Endodermal cell (in vitro differentiated cells): ENCODE measurements at regions not wholly inside any gene's neighbourhood (a gene's known extent, or its start where the extent isn't known, plus 50 kb on each side); places are given as distances from the start of the nearest gene placed in this dataset.

Experiments
- DNase-seq: peaks from one replicate; pipeline ENCODE4 v3.0.0-alpha.2; 2017
- H3K27ac ChIP-seq: 2 replicates; pipeline ENCODE4 v1.5.1; 2013; ENCODE audit warnings: mild to moderate bottlenecking, low read depth, low read length, moderate library complexity
- H3K27me3 ChIP-seq: 2 replicates; pipeline ENCODE4 v1.6.1; 2013; ENCODE audit warnings: mild to moderate bottlenecking, low read length, moderate library complexity; ENCODE audit not compliant: insufficient read depth, control insufficient read depth, poor library complexity, severe bottlenecking
- H3K36me3 ChIP-seq: 2 replicates; pipeline ENCODE4 v1.7.0; 2013; ENCODE audit warnings: mild to moderate bottlenecking, low read length, moderate library complexity; ENCODE audit not compliant: control insufficient read depth, insufficient read depth
- H3K4me1 ChIP-seq: one replicate; pipeline ENCODE4 v1.7.0; 2013; ENCODE audit warnings: low read length; ENCODE audit not compliant: control insufficient read depth, insufficient read depth
- H3K4me3 ChIP-seq: 2 replicates; pipeline ENCODE4 v1.5.1; 2013; ENCODE audit warnings: mild to moderate bottlenecking, low read length, moderate library complexity
- H3K9ac ChIP-seq: 2 replicates; pipeline ENCODE4 v1.6.1; 2013; ENCODE audit warnings: mild to moderate bottlenecking, low read length, moderate library complexity; ENCODE audit not compliant: poor library complexity, severe bottlenecking; ENCODE audit errors: extremely low read depth
- H3K9me3 ChIP-seq: 2 replicates; pipeline ENCODE4 v1.6.1; 2013; ENCODE audit warnings: mild to moderate bottlenecking, low read length, moderate library complexity; ENCODE audit not compliant: control insufficient read depth
- H3K27ac Mint-ChIP-seq: 2 replicates; pipeline ENCODE4 v1.8.0; 2020; ENCODE audit warnings: mixed read lengths
- H3K27me3 Mint-ChIP-seq: 2 replicates; pipeline ENCODE4 v1.8.0; 2021; ENCODE audit warnings: mild to moderate bottlenecking, mixed read lengths; ENCODE audit not compliant: insufficient read depth
- H3K36me3 Mint-ChIP-seq: 2 replicates; pipeline ENCODE4 v1.8.0; 2020; ENCODE audit warnings: low read depth, mixed read lengths
- H3K4me1 Mint-ChIP-seq: 2 replicates; pipeline ENCODE4 v1.8.0; 2020; ENCODE audit warnings: mixed read lengths
- H3K4me3 Mint-ChIP-seq: 2 replicates; pipeline ENCODE4 v1.8.0; 2020; ENCODE audit warnings: mild to moderate bottlenecking, moderate library complexity, mixed read lengths
- H3K9me3 Mint-ChIP-seq: 2 replicates; pipeline ENCODE4 v1.8.0; 2020; ENCODE audit warnings: mild to moderate bottlenecking, mixed read lengths
- WGBS, 2 experiments: methylation state at CpG; one replicate each; pipeline versions ENCODE4 v1.1.5 to v1.1.7; 2013; ENCODE audit warnings: missing lambda C conversion rate in 2 of 2, mixed read lengths in 1 of 2; ENCODE audit not compliant: insufficient coverage in 1 of 2, insufficient read length in 1 of 2; 5-methylcytosine and 5-hydroxymethylcytosine counted together
- TF ChIP-seq, protein P1 (sequence below): fragments of 200-600 bp; sonication (generic); conservative IDR thresholded peaks from 2 replicates; pipeline ENCODE4 v1.5.0; 2021; ENCODE audit warnings: antibody characterized with exemption, mild to moderate bottlenecking

DNA sequence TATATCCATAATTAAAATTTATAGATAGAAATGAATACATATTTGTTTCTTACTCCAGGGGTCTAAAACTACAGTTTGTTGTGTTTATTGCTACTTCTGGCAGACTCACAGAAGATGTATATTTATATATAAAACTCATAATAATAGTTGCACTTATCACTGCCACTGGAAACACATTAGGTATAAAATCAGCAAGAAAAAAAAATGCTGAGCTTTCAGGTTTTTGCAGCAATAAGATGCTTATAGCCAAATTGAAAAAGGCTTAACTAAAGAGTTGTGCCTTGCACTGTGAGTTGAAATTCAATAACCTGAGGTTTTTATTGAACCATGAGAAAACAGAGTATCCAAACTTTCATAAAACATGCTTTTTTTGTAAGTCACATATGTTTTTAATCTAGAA is 623.9 kb upstream of the CRIM1 start:
- Mint-ChIP-seq H3K27ac (no peak overlapping the region), H3K36me3 (peaks cover 21% of the 10 kb centered on the region), H3K4me1 (peaks cover 14% of the 10 kb centered on the region), H3K9me3 (peaks cover 23% of the 10 kb centered on the region), H3K4me3 (no peak overlapping the region), H3K27me3 (no peaks in the 10 kb centered on the region)
- H3K27me3 ChIP-seq, result no peaks in the 10 kb centered on the region
- peaks cover 7% of the 10 kb centered on the region for H3K4me1 ChIP-seq
- no peak for DNase-seq
- no peak overlapping the region for H3K4me3 ChIP-seq
- H3K27ac ChIP-seq, result no peak overlapping the region
- H3K9me3 ChIP-seq, result peaks cover 13% of the 10 kb centered on the region
- no peaks in the 10 kb centered on the region for H3K36me3 ChIP-seq
- no peak overlapping the region for H3K9ac ChIP-seq
- TF ChIP-seq, protein P1, sequence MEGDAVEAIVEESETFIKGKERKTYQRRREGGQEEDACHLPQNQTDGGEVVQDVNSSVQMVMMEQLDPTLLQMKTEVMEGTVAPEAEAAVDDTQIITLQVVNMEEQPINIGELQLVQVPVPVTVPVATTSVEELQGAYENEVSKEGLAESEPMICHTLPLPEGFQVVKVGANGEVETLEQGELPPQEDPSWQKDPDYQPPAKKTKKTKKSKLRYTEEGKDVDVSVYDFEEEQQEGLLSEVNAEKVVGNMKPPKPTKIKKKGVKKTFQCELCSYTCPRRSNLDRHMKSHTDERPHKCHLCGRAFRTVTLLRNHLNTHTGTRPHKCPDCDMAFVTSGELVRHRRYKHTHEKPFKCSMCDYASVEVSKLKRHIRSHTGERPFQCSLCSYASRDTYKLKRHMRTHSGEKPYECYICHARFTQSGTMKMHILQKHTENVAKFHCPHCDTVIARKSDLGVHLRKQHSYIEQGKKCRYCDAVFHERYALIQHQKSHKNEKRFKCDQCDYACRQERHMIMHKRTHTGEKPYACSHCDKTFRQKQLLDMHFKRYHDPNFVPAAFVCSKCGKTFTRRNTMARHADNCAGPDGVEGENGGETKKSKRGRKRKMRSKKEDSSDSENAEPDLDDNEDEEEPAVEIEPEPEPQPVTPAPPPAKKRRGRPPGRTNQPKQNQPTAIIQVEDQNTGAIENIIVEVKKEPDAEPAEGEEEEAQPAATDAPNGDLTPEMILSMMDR, result no peak

DNA sequence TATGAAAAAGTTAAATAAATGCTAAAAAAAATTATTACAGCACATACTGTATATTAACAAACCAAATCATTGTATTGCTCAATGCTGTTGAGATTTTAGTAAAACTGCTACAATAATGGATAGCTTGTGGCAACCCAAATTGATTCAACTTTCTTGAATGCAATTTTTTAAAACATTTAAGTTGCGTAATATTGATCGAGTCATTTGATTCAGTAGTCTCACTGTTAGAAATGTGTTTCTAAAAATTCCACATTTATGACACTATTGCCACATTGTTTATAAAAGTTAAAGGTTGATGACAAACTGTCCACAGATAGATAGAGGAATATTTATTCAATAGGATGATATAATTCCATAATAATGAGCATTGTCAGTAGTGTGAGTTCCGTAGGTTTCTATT is 640.7 kb upstream of the CRIM1 start:
- no peaks in the 10 kb centered on the region for H3K36me3 ChIP-seq
- no peaks in the 10 kb centered on the region for H3K4me1 ChIP-seq
- TF ChIP-seq, protein P1, result no peak
- no peak overlapping the region for H3K27ac ChIP-seq
- no peak for DNase-seq
- H3K4me3 ChIP-seq, result no peak overlapping the region
- no peaks in the 10 kb centered on the region for H3K9me3 ChIP-seq
- WGBS, 2 experiments, result 95% methylated on average over 2 of the region's 3 CpGs; no CpG with 5 or more reads in 1 of the 2 experiments
- H3K27me3 Mint-ChIP-seq, result no peaks in the 10 kb centered on the region
- H3K4me1 Mint-ChIP-seq, result peaks cover 10% of the 10 kb centered on the region
- no peaks in the 10 kb centered on the region for H3K27me3 ChIP-seq
- H3K36me3 Mint-ChIP-seq, result no peaks in the 10 kb centered on the region
- H3K9ac ChIP-seq, result no peak overlapping the region
- H3K4me3 Mint-ChIP-seq, result no peak overlapping the region
- no peak overlapping the region for H3K27ac Mint-ChIP-seq
- H3K9me3 Mint-ChIP-seq, result no peaks in the 10 kb centered on the region

DNA sequence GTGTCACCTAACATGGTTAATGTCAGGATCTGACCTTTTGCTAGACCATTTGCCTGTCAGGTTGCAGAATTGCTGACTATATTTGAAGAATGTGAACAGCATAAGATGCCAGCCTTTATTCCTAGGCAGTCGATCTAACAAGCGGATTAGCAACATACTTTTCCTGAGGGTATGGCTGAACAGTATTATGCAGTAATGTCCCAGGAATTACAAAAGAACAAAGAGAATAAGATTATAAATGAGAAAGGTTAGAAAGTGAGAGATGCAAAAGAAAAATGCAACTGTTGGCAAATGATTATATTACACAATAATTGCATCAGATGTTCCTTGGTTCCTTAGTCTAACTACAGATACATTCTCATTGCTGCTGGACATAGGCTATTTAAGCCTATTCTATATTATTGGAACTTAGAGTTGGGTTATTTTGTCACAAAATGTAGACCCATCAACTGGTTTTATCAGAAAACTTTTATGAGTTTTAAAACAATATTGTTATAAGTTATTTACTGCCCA is 647.1 kb upstream of the CRIM1 start:
- Mint-ChIP-seq H3K4me1 (peaks cover 4% of the 10 kb centered on the region), H3K9me3 (peaks cover 2% of the 10 kb centered on the region), H3K4me3 (no peak overlapping the region), H3K27ac (no peak overlapping the region), H3K27me3 (no peaks in the 10 kb centered on the region), H3K36me3 (peaks cover 8% of the 10 kb centered on the region)
- TF ChIP-seq, protein P1, result no peak
- WGBS, 2 experiments, result 95 to 100% methylated on average over 2 of the region's 2 CpGs
- Histone ChIP-seq H3K9ac (no peak overlapping the region), H3K4me3 (no peak overlapping the region), H3K27me3 (no peaks in the 10 kb centered on the region), H3K4me1 (no peaks in the 10 kb centered on the region), H3K36me3 (no peaks in the 10 kb centered on the region), H3K9me3 (no peaks in the 10 kb centered on the region), H3K27ac (no peak overlapping the region)
- DNase-seq, result no peak
